Putamen (tissue), 1 donor: ENCODE measurements at regions not wholly inside any gene's neighbourhood (a gene's known extent, or its start where the extent isn't known, plus 50 kb on each side); places are given as distances from the start of the nearest gene placed in this dataset.
"Not testable (repeated sequence)": the region's sequence is repeated elsewhere in the genome, so short reads cannot be mapped to it uniquely, and the experiment has no call there.

ENCODE experiments used
- DNase-seq: peaks from one replicate; pipeline ENCODE4 v3.0.0-alpha.2; 2016; ENCODE audit warnings: low spot score

DNA sequence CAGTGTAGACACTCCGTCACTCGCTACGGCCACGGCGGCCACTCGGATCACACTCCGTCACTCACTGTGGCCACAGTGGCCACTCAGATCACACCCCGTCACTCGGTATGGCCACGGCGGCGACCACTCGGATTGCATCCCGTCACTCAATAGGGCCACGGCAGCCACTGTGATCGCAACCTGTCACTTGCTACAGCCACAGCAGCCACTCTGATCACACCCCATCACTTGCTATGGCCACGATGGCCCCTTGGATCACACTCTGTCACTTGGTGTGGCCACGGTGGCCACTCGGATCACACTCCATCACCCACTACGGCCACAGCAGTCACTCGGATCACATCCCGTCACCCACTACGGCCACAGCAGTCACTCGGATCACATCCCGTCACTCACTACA is 175.3 kb downstream of the LAT start:
- not testable (repeated sequence) for DNase-seq

DNA sequence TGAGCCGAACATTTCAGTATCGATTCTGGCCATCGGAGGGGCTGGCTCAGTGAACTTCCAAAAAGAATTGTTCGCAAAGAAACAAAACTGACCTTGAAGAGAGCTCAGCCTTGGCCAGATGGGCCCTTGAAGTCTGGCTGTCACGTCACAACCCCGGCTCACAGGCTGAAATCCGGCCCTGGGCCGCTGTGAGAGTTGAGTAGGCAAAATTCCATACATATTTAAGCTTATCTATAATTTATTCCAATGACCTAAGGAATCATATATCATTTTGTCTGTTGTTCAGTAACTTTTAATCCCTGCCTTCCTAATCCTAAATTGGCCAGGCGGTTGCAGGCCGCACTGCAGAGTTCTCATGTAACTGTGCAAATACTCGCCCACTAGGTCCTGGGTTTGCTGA is 174.8 kb downstream of the LAT start:
- not testable (repeated sequence) for DNase-seq

DNA sequence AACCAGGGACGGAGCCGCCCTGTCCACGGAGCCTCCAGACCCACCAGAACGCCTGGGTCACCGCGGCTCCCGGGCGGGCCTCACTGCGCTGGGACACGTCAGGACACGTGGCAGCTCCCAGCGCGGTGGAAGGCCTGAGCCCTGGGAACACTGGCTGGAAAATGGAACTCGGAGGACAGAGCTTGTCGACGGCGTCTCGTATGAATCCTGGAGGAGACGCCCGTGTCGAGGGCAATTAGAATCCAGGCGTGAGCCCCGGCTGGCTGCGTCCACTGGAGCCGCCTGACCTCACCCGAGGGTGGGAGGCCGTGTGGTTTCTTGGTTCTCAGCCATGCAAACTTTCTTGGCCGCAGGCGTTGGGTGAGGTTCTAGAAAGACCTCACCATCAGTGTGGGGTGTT is 173.9 kb downstream of the LAT start:
- no peak for DNase-seq

GRCh38 chr16:29158031-29158784 is 173.4 kb downstream of the LAT start:
- not testable (repeated sequence) for DNase-seq

GRCh38 chr16:29157051-29157923 is 172.4 kb downstream of the LAT start:
- not testable (repeated sequence) for DNase-seq

- no peak for DNase-seq
Observed at GRCh38 chr16:29156511-29156910, 171.7 kb downstream of the LAT start.

DNA sequence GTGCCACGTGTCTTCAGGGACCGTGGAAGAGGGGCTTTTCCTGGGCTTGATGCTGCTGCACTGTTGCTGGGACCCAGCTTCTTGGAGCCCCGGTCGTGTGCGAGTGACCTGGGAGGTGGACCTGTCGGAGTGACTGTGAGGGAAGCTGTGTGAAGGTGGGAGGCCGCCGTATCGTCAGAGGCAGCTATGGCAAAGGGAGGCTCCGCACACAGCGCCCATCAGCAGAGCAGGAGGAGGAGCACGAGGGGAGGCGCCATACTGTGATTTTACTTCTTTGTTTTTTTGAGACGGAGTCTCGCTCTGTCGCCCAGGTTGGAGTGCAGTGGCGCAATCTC is 171.0 kb downstream of the LAT start:
- DNase-seq = not testable (repeated sequence)

DNA sequence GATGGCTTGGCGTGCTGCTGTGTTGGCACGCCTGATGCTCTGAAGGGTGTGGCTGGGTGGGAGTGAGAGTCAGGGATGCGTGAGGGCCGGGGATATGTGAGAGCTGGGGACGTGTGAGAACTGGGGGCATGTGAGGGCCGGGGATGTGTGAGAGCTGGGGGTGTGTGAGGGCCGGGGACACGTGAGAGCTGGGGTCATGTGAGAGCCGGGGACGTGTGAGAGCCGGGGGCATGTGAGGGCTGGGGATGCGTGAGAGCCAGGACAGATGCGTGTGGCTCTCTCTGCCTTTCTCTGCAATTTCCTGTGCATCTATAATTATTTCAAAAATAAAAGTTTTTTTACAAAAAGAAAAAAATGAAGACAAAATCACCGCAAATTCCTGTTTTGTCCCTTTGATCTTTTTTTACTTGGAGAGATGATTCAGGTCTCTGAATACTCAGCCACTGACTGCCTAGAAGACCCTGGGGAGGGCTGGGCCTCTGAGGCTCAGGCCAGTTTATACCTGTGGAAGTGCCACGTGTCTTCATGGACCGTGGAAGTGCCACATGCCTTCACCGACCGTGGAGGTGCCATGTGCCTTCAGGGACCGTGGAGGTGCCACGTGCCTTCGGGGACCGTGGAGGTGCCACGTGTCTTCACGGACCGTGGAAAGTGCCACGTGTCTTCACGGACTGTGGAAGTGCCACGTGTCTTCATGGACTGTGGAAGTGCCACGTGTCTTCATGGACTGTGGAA is 170.4 kb downstream of the LAT start:
- not testable (repeated sequence) for DNase-seq

- no peak for DNase-seq
Observed at GRCh38 chr16:29154676-29155121, 169.8 kb downstream of the LAT start.

- DNase-seq = no peak
Observed at GRCh38 chr16:29154088-29154487, 169.2 kb downstream of the LAT start.

DNA sequence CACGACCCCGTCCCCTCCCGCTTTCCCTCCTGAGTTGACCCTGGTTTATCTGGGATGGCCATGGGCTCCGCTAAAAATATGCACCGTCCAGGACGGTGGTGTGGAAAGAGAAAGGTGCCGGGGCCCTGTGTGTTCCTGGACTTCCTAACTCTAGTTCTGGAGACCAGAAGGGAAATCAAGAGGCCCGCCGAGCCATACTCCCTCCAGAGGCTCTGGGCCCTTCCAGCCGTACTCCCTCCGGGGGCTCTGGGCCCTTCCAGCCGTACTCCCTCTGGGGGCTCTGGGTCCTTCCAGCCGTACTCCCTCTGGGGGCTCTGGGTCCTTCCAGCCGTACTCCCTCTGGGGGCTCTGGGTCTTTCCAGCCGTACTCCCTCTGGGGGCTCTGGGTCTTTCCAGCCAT is 168.5 kb downstream of the LAT start:
- DNase-seq = not testable (repeated sequence)

GRCh38 chr16:29152544-29153031 is 167.7 kb downstream of the LAT start:
- DNase-seq = not testable (repeated sequence)

DNA sequence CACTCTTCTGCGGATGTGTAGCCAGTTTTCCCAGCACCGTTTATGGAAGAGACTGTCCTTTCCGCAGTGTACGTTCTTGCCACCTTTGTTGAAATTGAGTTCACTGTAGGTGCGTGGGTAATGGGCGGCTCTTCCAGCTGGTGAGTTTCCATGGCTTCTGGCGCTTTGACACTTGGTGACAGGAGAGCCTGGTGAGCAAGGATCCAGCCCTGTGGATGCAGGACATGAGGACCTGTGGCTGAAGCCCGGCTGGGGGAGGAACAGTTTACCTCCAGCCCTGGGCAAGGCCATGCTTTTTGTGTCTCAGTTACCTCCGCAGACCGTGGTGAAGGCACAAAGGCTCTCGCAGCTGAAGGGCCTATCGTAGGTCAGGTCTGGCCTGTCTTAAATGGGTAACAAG is 166.5 kb downstream of the LAT start:
- DNase-seq = no peak

GRCh38 chr16:29149912-29150311 is 165.1 kb downstream of the LAT start:
- DNase-seq = not testable (repeated sequence)

DNA sequence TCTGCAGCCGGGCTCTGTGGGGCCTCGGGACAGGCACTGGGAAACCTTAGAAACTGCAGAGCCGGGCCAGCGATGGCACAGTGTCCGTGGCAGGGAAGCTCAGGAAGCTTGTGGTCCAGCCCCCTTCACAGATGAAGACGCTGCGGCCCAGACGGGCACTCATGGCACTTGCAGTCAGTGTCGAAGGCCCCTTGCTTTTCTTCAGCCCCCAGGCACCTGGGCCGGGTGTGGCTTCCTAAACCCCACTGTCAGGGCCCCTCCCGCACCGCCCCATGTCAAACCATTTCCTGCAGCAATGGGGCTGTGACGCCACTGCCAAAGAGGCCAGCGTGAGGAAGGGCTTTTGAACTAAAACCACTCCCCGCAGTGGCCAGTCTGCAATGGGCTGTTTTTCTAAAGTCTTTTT is 164.0 kb downstream of the LAT start:
- no peak for DNase-seq

GRCh38 chr16:29148131-29148691 is 163.4 kb downstream of the LAT start:
- DNase-seq = no peak

DNA sequence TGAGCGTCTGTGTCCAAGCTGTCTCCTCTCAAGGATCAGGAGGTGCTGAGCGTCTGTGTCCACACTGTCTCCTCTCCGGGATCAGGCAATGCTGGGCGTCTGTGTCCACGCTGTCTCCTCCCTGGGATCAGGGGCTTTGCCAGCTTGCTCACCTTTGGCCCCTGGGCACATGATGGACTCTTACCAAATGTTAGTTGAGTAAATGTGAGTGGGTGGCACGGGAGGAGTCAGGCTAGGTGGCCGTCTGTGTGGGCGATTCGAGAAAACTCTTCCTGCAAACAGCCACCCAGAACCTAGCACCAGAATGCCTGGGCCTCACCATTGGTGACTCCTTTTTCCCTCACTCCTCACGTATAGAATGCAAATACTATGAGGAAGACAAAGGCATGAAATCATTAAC is 162.9 kb downstream of the LAT start:
- not testable (repeated sequence) for DNase-seq

- DNase-seq = not testable (repeated sequence)
Observed at GRCh38 chr16:29146808-29147643, 162.2 kb downstream of the LAT start.

DNA sequence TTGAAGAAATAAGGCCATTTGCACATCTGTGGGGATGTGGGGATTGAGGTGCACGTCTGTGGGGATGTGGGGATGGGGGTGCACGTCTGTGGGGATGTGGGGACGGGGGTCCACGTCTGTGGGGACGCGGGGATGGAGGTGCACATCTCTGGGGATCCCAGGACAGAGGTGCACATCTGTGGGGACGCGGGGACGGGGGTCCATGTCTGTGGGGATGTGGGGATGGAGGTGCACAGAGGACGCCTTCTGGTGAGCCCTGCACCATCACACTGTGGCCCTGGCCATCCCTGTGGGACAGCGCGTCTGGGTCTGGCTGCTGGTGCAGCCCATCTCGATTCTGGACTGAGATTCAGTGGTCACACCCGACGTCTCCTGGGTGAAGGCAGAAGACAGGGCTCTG is 161.4 kb downstream of the LAT start:
- DNase-seq = no peak

GRCh38 chr16:29145486-29146225 is 160.8 kb downstream of the LAT start:
- DNase-seq = not testable (repeated sequence)
